K562 (cell line): ENCODE measurements at regions not wholly inside any gene's neighbourhood (a gene's known extent, or its start where the extent isn't known, plus 50 kb on each side); places are given as distances from the start of the nearest gene placed in this dataset.

Experiments
- BACH1 ChIP-seq: fragments of 200-800 bp; sonication (Bioruptor generic); IDR thresholded peaks from 2 replicates; pipeline ENCODE4 v1.6.1; 2016; ENCODE audit warnings: missing genetic modification characterization, missing compliant biosample characterization
- BHLHE40 ChIP-seq: IDR thresholded peaks from 2 replicates; pipeline ENCODE4 v1.6.1; 2011; ENCODE audit warnings: low read length, improper control_type of control experiment
- CSDE1 ChIP-seq, 2 experiments: fragments of 450-650 bp; IDR thresholded peaks; 2 replicates each; pipeline ENCODE4 v1.6.1; 2016; ENCODE audit warnings: mild to moderate bottlenecking in 1 of 2
- DNMT1 ChIP-seq: fragments of 450-650 bp; IDR thresholded peaks from 2 replicates; pipeline ENCODE4 v1.6.1; 2016; ENCODE audit warnings: antibody characterized with exemption, mild to moderate bottlenecking
- FOXA3 ChIP-seq, 2 experiments: fragments of 450-650 bp in 1 of 2; sonication (generic) in 1 of 2; formaldehyde crosslinking; IDR thresholded peaks in 1 of 2; conservative IDR thresholded peaks in 1 of 2; 2 replicates each; pipeline versions ENCODE4 v1.4.0 to v1.8.0; 2020 to 2022; ENCODE audit warnings: mild to moderate bottlenecking in 2 of 2, missing genetic modification reagents in 1 of 2
- MED1 ChIP-seq: sonication (generic); formaldehyde crosslinking; IDR thresholded peaks from 2 replicates; pipeline ENCODE4 v1.8.1; 2023; ENCODE audit warnings: missing genetic modification reagents, borderline replicate concordance
- PRDM10 ChIP-seq: fragments of 450-650 bp; IDR thresholded peaks from 2 replicates; pipeline ENCODE4 v1.6.1; 2018; ENCODE audit not compliant: partially characterized antibody
- SETDB1 ChIP-seq: IDR thresholded peaks from one replicate; pipeline ENCODE4 v1.6.1; 2012; ENCODE audit warnings: low read length, control low read depth, inconsistent platforms
- ZKSCAN1 ChIP-seq: fragments of 150-350 bp; IDR thresholded peaks from 2 replicates; pipeline ENCODE4 v1.6.1; 2016; ENCODE audit warnings: low read depth, low read length
- ZNF398 ChIP-seq: fragments of 250-450 bp; sonication (Bioruptor Pico); IDR thresholded peaks from 2 replicates; pipeline ENCODE4 v1.8.0; 2021; ENCODE audit warnings: moderate library complexity, mild to moderate bottlenecking, inconsistent platforms
- TF ChIP-seq, protein P1 (sequence below): sonication (generic); formaldehyde crosslinking; IDR thresholded peaks from 2 replicates; pipeline ENCODE4 v1.8.0; 2022; ENCODE audit warnings: mild to moderate bottlenecking, missing genetic modification reagents, borderline replicate concordance
- TF ChIP-seq, protein P2 (sequence below): fragments of 450-650 bp; IDR thresholded peaks from 2 replicates; pipeline ENCODE4 v1.6.1; 2016; ENCODE audit warnings: mild to moderate bottlenecking
- TF ChIP-seq, protein P3 (sequence below): fragments of 250-450 bp; sonication (Bioruptor Pico); IDR thresholded peaks from 2 replicates; pipeline ENCODE4 v1.4.0; 2020; ENCODE audit warnings: mild to moderate bottlenecking, moderate library complexity, borderline replicate concordance

DNA sequence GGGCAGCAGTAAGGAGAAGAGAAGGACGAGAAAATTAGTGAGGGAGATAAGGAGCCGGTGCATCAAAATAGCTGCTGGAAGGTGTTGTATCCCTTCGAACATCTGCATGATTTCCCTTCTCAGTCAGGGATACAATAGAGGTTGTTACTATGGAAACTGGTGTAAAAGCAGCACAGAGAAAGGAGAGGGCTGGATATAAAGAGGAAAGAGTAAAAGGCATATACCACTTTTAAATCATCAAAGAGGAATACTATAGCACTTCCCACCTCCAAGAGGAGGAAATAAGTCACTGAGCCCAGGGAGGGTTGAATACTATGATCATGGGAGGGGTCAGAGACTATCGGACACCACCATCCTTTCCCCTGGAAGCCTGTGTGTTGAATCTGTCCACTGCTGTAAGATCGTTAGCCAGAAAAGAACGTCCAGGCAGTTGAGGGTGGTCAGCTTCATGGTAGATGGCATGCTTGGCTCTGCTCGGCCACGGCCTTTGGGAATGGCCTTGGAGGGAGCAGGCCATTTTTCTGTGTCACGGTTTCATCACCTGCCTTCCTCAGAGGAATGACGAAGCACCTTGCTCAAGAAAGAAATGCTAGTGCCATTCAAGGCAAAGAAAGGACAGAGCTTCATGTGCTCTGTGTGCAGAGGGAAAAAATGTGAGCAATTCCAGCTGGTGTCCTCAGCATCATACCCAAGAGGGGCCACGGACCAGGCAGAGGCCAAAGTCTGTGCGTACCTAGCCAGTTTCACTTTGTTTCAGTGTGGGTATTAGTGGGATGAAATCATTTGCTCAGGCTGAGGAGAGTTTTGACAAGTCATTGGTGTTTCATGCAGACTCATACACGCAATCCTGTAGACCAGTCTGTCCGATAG lies 64.2 kb downstream of the IRF2BP2 start (continued):
- TF ChIP-seq, protein P1, sequence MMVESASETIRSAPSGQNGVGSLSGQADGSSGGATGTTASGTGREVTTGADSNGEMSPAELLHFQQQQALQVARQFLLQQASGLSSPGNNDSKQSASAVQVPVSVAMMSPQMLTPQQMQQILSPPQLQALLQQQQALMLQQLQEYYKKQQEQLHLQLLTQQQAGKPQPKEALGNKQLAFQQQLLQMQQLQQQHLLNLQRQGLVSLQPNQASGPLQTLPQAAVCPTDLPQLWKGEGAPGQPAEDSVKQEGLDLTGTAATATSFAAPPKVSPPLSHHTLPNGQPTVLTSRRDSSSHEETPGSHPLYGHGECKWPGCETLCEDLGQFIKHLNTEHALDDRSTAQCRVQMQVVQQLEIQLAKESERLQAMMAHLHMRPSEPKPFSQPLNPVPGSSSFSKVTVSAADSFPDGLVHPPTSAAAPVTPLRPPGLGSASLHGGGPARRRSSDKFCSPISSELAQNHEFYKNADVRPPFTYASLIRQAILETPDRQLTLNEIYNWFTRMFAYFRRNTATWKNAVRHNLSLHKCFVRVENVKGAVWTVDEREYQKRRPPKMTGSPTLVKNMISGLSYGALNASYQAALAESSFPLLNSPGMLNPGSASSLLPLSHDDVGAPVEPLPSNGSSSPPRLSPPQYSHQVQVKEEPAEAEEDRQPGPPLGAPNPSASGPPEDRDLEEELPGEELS (CRISPR knock-in tag) = no peak
- TF ChIP-seq FOXA3 (CRISPR knock-in tag; conservative IDR thresholded peaks at IDR 0.05 in 1 of 2, IDR thresholded peaks at IDR 0.05 in 1 of 2) = 0 out of 4 replicates have a peak, but pooled peaks of 1 of the 2 experiments have one; percentile 10
- TF ChIP-seq, protein P2, sequence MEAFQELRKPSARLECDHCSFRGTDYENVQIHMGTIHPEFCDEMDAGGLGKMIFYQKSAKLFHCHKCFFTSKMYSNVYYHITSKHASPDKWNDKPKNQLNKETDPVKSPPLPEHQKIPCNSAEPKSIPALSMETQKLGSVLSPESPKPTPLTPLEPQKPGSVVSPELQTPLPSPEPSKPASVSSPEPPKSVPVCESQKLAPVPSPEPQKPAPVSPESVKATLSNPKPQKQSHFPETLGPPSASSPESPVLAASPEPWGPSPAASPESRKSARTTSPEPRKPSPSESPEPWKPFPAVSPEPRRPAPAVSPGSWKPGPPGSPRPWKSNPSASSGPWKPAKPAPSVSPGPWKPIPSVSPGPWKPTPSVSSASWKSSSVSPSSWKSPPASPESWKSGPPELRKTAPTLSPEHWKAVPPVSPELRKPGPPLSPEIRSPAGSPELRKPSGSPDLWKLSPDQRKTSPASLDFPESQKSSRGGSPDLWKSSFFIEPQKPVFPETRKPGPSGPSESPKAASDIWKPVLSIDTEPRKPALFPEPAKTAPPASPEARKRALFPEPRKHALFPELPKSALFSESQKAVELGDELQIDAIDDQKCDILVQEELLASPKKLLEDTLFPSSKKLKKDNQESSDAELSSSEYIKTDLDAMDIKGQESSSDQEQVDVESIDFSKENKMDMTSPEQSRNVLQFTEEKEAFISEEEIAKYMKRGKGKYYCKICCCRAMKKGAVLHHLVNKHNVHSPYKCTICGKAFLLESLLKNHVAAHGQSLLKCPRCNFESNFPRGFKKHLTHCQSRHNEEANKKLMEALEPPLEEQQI = no peak
- TF ChIP-seq DNMT1 = 0 out of 2 replicates have a peak, but pooled peaks have one; percentile 16
- peak; percentile 65 for TF ChIP-seq BACH1 (tag)
- 0 out of 2 replicates have a peak, but pooled peaks have one; percentile 52 for TF ChIP-seq ZNF398 (CRISPR knock-in tag)
- peak; percentile 29 for TF ChIP-seq PRDM10
- 0 out of 2 replicates have a peak, but pooled peaks have one; percentile 7 for TF ChIP-seq BHLHE40
- TF ChIP-seq ZKSCAN1 = no peak
- TF ChIP-seq SETDB1 = no peak
- no peak for TF ChIP-seq MED1 (CRISPR knock-in tag)
- TF ChIP-seq CSDE1 (IDR thresholded peaks at IDR 0.05) = no peak
- TF ChIP-seq, protein P3, sequence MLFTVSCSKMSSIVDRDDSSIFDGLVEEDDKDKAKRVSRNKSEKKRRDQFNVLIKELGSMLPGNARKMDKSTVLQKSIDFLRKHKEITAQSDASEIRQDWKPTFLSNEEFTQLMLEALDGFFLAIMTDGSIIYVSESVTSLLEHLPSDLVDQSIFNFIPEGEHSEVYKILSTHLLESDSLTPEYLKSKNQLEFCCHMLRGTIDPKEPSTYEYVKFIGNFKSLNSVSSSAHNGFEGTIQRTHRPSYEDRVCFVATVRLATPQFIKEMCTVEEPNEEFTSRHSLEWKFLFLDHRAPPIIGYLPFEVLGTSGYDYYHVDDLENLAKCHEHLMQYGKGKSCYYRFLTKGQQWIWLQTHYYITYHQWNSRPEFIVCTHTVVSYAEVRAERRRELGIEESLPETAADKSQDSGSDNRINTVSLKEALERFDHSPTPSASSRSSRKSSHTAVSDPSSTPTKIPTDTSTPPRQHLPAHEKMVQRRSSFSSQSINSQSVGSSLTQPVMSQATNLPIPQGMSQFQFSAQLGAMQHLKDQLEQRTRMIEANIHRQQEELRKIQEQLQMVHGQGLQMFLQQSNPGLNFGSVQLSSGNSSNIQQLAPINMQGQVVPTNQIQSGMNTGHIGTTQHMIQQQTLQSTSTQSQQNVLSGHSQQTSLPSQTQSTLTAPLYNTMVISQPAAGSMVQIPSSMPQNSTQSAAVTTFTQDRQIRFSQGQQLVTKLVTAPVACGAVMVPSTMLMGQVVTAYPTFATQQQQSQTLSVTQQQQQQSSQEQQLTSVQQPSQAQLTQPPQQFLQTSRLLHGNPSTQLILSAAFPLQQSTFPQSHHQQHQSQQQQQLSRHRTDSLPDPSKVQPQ = no peak
